Osteocyte (in vitro differentiated cells): ENCODE measurements at regions not wholly inside any gene's neighbourhood (a gene's known extent, or its start where the extent isn't known, plus 50 kb on each side); places are given as distances from the start of the nearest gene placed in this dataset.

Experiments
- DNase-seq: peaks from one replicate; pipeline ENCODE4 v3.0.0; 2021; ENCODE audit warnings: mixed read lengths; ENCODE audit not compliant: unreplicated experiment; ENCODE audit errors: extremely low spot score
- H3K27ac Mint-ChIP-seq: one replicate; pipeline ENCODE4 v1.8.0; 2021; ENCODE audit warnings: mild to moderate bottlenecking, mixed read lengths; ENCODE audit not compliant: unreplicated experiment
- H3K27me3 Mint-ChIP-seq: one replicate; pipeline ENCODE4 v1.8.0; 2021; ENCODE audit warnings: mixed read lengths; ENCODE audit not compliant: unreplicated experiment
- H3K36me3 Mint-ChIP-seq: one replicate; pipeline ENCODE4 v1.8.0; 2021; ENCODE audit warnings: mixed read lengths; ENCODE audit not compliant: unreplicated experiment
- H3K4me1 Mint-ChIP-seq: one replicate; pipeline ENCODE4 v1.8.0; 2021; ENCODE audit warnings: mixed read lengths; ENCODE audit not compliant: unreplicated experiment
- H3K4me3 Mint-ChIP-seq: one replicate; pipeline ENCODE4 v1.8.0; 2021; ENCODE audit warnings: mild to moderate bottlenecking, moderate library complexity, mixed read lengths; ENCODE audit not compliant: unreplicated experiment
- H3K9me3 Mint-ChIP-seq: one replicate; pipeline ENCODE4 v1.8.0; 2021; ENCODE audit warnings: mixed read lengths; ENCODE audit not compliant: unreplicated experiment
- TF ChIP-seq, protein P1 (sequence below): fragments of 200-600 bp; sonication (generic); IDR thresholded peaks from 2 replicates; pipeline ENCODE4 v1.5.0; 2021; ENCODE audit warnings: antibody characterized with exemption, mild to moderate bottlenecking, moderate library complexity

DNA sequence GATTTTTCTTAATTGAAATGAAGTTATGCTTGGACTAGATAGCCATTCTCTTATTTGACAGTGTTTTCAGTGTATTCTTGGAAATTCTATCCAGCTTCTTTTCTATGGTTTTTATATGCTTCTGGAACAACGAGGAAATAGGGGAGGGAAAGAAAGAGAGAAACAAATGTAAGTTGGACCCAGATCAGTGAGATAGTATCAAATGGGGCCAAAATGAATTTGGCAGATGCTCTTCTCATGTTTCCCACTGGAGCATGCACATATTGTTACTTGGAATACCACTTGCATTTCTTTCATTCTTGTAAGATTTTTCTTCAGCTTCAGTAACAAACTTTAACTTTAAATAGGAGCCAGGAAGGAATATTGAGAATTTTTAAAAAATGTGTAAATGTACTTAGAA lies 312.3 kb downstream of the PRL start:
- no peak overlapping the region for H3K4me3 Mint-ChIP-seq
- TF ChIP-seq, protein P1, sequence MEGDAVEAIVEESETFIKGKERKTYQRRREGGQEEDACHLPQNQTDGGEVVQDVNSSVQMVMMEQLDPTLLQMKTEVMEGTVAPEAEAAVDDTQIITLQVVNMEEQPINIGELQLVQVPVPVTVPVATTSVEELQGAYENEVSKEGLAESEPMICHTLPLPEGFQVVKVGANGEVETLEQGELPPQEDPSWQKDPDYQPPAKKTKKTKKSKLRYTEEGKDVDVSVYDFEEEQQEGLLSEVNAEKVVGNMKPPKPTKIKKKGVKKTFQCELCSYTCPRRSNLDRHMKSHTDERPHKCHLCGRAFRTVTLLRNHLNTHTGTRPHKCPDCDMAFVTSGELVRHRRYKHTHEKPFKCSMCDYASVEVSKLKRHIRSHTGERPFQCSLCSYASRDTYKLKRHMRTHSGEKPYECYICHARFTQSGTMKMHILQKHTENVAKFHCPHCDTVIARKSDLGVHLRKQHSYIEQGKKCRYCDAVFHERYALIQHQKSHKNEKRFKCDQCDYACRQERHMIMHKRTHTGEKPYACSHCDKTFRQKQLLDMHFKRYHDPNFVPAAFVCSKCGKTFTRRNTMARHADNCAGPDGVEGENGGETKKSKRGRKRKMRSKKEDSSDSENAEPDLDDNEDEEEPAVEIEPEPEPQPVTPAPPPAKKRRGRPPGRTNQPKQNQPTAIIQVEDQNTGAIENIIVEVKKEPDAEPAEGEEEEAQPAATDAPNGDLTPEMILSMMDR, result no peak
- DNase-seq, result no peak
- H3K9me3 Mint-ChIP-seq, result no peaks in the 10 kb centered on the region
- H3K27ac Mint-ChIP-seq, result peak overlapping the region; percentile 28
- peaks cover 19% of the 10 kb centered on the region for H3K4me1 Mint-ChIP-seq
- H3K27me3 Mint-ChIP-seq, result no peaks in the 10 kb centered on the region
- no peaks in the 10 kb centered on the region for H3K36me3 Mint-ChIP-seq

DNA sequence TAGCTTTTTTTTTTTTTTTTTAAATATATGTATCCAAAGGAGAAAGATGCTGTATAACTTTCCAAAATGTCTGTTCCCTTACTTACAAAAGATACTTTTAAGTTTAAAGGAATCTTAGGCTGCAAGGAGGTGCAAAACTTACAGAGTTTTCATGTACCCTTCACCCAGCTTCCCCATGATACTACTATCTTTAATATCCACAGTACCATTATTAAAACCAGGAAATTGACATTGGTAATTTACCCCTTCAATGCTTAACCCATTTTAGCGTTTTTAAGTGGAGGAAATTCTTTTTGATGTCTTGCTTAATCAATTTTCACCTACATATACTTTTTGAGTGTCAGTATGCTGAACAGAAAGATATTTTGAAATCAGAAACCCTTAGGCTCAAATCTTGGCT lies 310.9 kb downstream of the PRL start:
- TF ChIP-seq, protein P1, result no peak
- H3K4me3 Mint-ChIP-seq, result no peak overlapping the region
- H3K36me3 Mint-ChIP-seq, result no peaks in the 10 kb centered on the region
- peaks cover 19% of the 10 kb centered on the region for H3K4me1 Mint-ChIP-seq
- no peaks in the 10 kb centered on the region for H3K9me3 Mint-ChIP-seq
- H3K27ac Mint-ChIP-seq, result no peak overlapping the region
- DNase-seq, result no peak
- no peaks in the 10 kb centered on the region for H3K27me3 Mint-ChIP-seq

DNA sequence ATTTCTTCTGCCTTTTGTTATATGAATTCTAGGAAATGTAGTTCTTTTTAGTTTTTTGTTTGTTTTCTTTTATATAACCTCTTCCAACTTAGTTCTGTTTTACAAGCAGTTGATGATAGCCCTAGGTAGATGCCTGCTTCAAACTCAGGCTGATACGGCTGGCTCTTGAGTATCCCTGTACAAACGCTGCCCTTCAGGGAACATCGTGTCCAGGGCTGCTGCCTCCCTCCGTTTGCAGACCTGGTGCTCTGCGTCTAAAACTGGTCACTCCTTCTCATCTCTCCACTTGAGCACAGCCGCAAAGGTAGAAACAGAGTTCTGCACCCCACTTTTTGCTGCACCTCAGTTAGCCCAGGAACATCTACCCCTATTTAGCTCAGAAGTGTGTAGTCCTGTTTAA lies 310.1 kb downstream of the PRL start:
- Mint-ChIP-seq H3K36me3 (no peaks in the 10 kb centered on the region), H3K4me3 (no peak overlapping the region), H3K4me1 (peaks cover 19% of the 10 kb centered on the region), H3K27me3 (no peaks in the 10 kb centered on the region), H3K27ac (no peak overlapping the region), H3K9me3 (no peaks in the 10 kb centered on the region)
- TF ChIP-seq, protein P1, result no peak
- no peak for DNase-seq

DNA sequence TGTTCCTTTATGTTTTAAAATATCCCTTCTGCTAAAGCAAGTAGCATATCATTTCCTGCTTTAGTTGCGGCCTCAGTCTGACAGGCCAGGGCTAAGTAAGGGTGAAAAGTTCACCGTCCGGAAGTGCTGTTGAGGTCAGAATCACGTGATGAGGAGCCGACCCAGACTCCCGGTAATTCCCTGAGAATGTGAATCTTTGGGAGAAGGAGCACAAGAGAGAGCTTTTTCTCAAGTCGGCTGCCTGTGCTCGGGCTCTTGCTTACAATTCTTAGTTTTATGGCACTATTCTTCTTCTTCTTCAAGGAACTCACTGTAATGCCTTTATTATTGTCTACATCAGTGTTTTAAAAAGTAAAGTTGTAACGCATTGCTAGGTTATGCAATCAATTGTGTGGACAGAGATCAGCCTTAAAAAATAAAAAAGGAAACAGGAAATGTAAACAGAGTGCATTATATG lies 309.3 kb downstream of the PRL start:
- no peak overlapping the region for H3K4me3 Mint-ChIP-seq
- peak overlapping the region; percentile 39 for H3K27ac Mint-ChIP-seq
- no peaks in the 10 kb centered on the region for H3K9me3 Mint-ChIP-seq

DNA sequence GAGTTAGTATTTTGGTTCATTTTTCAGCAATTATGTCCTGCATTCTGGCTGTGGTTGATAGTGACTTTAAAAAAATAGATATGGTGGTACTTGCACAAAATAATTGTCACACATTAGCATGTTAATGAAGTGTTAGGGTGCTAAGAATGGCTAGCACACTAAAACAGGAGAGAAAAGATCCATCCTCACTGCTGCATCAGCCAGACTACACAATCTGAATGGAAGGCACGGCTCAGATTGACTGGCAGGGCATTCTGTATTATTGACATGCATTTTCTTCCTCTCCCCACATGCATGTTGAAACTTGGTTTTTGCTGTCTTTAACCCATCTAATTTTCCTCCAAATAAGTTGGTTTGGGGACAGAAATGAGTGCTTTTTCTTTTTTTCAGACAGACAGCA lies 306.3 kb downstream of the PRL start:
- no peaks in the 10 kb centered on the region for H3K27me3 Mint-ChIP-seq
- H3K27ac Mint-ChIP-seq, result no peak overlapping the region
- H3K9me3 Mint-ChIP-seq, result no peaks in the 10 kb centered on the region
- TF ChIP-seq, protein P1, result no peak
- H3K4me3 Mint-ChIP-seq, result no peak overlapping the region
- no peak for DNase-seq
- H3K4me1 Mint-ChIP-seq, result peaks cover 14% of the 10 kb centered on the region
- H3K36me3 Mint-ChIP-seq, result no peaks in the 10 kb centered on the region

More for the DNA sequence above, 309.3 kb downstream of the PRL start:
- no peaks in the 10 kb centered on the region for H3K27me3 Mint-ChIP-seq
- no peak for DNase-seq
- H3K36me3 Mint-ChIP-seq, result no peaks in the 10 kb centered on the region
- H3K4me1 Mint-ChIP-seq, result peaks cover 22% of the 10 kb centered on the region
- TF ChIP-seq, protein P1, result no peak
